ENCODE measurements at regions not wholly inside any gene's neighbourhood (a gene's known extent, or its start where the extent isn't known, plus 50 kb on each side); places are given as distances from the start of the nearest gene placed in this dataset.

- TF ChIP-seq CTCF (conservative IDR thresholded peaks at IDR 0.05; ENCODE audit: low read depth in 2 of 2), result no peak
- TF ChIP-seq ZNF331 (CRISPR knock-in tag; IDR thresholded peaks at IDR 0.05; ENCODE audit: low read depth), result no peak
- TF ChIP-seq REST (IDR thresholded peaks at IDR 0.05; ENCODE audit: unreplicated experiment), result no peak
- no peak for TF ChIP-seq POLR2AphosphoS5 (IDR thresholded peaks at IDR 0.05; ENCODE audit: low read depth)
- no peak for TF ChIP-seq JUNB (IDR thresholded peaks at IDR 0.05; ENCODE audit: unreplicated experiment)
- no peak for TF ChIP-seq EZH2 (IDR thresholded peaks at IDR 0.05; ENCODE audit: low read depth, unreplicated experiment)
These were observed 452.6 kb upstream of the KLF12 start (continued) for GRCh38 chr13:74586847-74587246.

GRCh38 chr13:74576420-74576819 is 442.2 kb upstream of the KLF12 start:
- Mint-ChIP-seq H3K4me1 (peaks cover 22% of the 10 kb centered on the region), H3K27ac (no peak overlapping the region), H3K27me3 (ENCODE audit: insufficient read depth, low read depth, poor library complexity) (peaks cover 7% of the 10 kb centered on the region), H3K36me3 (ENCODE audit: low read depth) (no peaks in the 10 kb centered on the region), H3K9me3 (no peaks in the 10 kb centered on the region), H3K4me3 (peak overlapping the region; percentile 75)
- Histone ChIP-seq H4K20me1 (replicated peaks; ENCODE audit: insufficient read depth) (no peaks in the 10 kb centered on the region), H3K4me3 (peak overlapping the region; percentile 71), H3K79me2 (replicated peaks; ENCODE audit: insufficient read depth) (no peaks in the 10 kb centered on the region), H3K27me3 (ENCODE audit: insufficient read depth) (peaks cover 17% of the 10 kb centered on the region; the same call in 1 of the 2 replicates), H2AFZ (peak overlapping the region; percentile 100), H3K27ac (ENCODE audit: low read depth) (no peak overlapping the region), H3F3A (replicated peaks; ENCODE audit: low read depth) (no peaks in the 10 kb centered on the region), H3K36me3 (ENCODE audit: insufficient read depth) (no peaks in the 10 kb centered on the region), H3K9me2 (ENCODE audit: insufficient read depth) (no peaks in the 10 kb centered on the region; the same call in 1 of the 2 replicates), H3K4me1 (ENCODE audit: insufficient read depth) (peaks cover 24% of the 10 kb centered on the region; the same call in 1 of the 2 replicates), H3K4me2 (peak overlapping the region; percentile 98)
- TF ChIP-seq ETS1 (IDR thresholded peaks at IDR 0.05), result no peak
- TF ChIP-seq CREB1 (CRISPR knock-in tag; IDR thresholded peaks at IDR 0.05; ENCODE audit: low read depth), result no peak
- no peak for TF ChIP-seq JUNB (IDR thresholded peaks at IDR 0.05; ENCODE audit: unreplicated experiment)
- TF ChIP-seq EZH2 (IDR thresholded peaks at IDR 0.05; ENCODE audit: low read depth, unreplicated experiment), result no peak
- no peak for TF ChIP-seq ZNF331 (CRISPR knock-in tag; IDR thresholded peaks at IDR 0.05; ENCODE audit: low read depth)
- no peak for TF ChIP-seq NANOG (IDR thresholded peaks at IDR 0.05; ENCODE audit: borderline replicate concordance)
- no peak for TF ChIP-seq STAT1 (IDR thresholded peaks at IDR 0.05; ENCODE audit: unreplicated experiment)
- TF ChIP-seq EZH2phosphoT487 (IDR thresholded peaks at IDR 0.05; ENCODE audit: unreplicated experiment), result no peak
- no peak for TF ChIP-seq REST (IDR thresholded peaks at IDR 0.05; ENCODE audit: unreplicated experiment)
- TF ChIP-seq CTCF (conservative IDR thresholded peaks at IDR 0.05; ENCODE audit: low read depth in 2 of 2), result no peak
- ATAC-seq (no peak), DNase-seq (ENCODE audit: low spot score) (no peak)
